Type B pancreatic cell (in vitro differentiated cells): ENCODE measurements at regions not wholly inside any gene's neighbourhood (a gene's known extent, or its start where the extent isn't known, plus 50 kb on each side); places are given as distances from the start of the nearest gene placed in this dataset.

Source experiments
- DNase-seq: peaks from one replicate; pipeline ENCODE4 v3.0.0; 2021; ENCODE audit warnings: mixed read lengths; ENCODE audit not compliant: unreplicated experiment; ENCODE audit errors: extremely low spot score
- H3K27ac Mint-ChIP-seq: 2 replicates; pipeline ENCODE4 v1.8.0; 2021; ENCODE audit warnings: mild to moderate bottlenecking, mixed read lengths
- H3K27me3 Mint-ChIP-seq: 2 replicates; pipeline ENCODE4 v1.8.0; 2021; ENCODE audit warnings: mixed read lengths
- H3K36me3 Mint-ChIP-seq: 2 replicates; pipeline ENCODE4 v1.8.0; 2021; ENCODE audit warnings: mixed read lengths
- H3K4me1 Mint-ChIP-seq: one replicate; pipeline ENCODE4 v1.8.0; 2021; ENCODE audit warnings: mixed read lengths; ENCODE audit not compliant: unreplicated experiment
- H3K4me3 Mint-ChIP-seq: 2 replicates; pipeline ENCODE4 v1.8.0; 2021; ENCODE audit warnings: mild to moderate bottlenecking, mixed read lengths
- H3K9me3 Mint-ChIP-seq: 2 replicates; pipeline ENCODE4 v1.8.0; 2021; ENCODE audit warnings: mixed read lengths
- CTCF ChIP-seq: fragments of 200-600 bp; sonication (generic); conservative IDR thresholded peaks from 2 replicates; pipeline ENCODE4 v1.5.0; 2021; ENCODE audit warnings: antibody characterized with exemption, mild to moderate bottlenecking

DNA sequence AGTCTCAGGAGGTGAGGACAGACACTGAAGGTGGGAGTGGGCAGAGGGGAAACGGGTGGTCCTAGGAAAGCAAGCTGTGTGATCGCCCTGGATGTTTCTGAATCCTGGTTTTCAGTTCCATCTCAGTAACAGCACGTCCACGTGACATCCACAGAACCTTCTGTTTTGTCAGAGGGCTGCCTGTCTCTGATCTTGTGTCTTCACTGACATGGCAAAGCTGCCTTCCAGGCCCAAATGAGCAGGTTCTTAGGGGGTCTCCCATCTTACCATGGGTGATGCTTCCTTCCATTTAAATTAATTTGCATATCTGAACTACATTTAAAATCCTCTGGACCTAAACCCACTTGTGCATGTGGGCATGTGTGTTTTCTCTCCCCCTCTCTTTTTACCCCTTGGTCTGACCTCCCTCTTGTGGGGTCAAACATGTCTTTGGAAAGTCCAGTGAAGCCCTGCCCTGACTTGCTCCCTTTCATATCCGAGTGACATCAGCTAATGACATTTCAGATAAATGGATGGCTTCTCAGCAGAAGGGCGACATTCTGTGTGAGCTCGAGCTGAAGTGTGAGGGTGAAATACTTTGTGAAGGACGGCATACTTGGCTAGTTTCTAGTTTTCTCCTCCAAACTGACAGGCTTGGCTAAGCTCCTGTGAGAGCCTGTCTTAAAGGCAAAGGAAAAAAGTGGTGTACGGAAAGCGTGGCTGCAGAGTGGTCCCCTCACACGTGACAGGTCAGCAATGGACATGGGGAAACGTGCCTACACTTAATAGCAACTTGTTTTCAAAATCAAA lies 204.8 kb upstream of the S1PR3 start:
- peak overlapping the region; percentile 15 for H3K27ac Mint-ChIP-seq
- no peak for DNase-seq

DNA sequence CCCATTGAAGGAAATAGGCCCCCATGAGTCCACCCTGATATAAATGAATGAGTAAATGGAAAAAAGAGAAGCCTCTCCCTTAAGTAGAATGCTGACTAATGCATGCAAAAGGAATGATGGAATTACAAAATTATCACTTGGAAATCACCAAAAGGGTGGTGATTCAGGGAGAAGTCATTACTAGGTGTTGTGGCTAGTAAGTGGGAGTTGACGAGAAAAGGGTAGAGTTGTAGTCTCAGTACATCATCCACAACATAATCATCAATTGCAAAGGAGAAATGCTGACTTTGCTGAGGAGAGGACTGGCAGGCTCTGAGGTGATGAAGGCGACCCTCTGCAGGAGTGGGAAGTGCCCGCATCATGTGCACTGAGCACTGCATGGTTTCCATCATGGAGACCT lies 201.5 kb upstream of the S1PR3 start:
- H3K36me3 Mint-ChIP-seq = no peaks in the 10 kb centered on the region
- H3K27ac Mint-ChIP-seq = no peak overlapping the region
- H3K27me3 Mint-ChIP-seq = peaks cover 10% of the 10 kb centered on the region
- H3K9me3 Mint-ChIP-seq = no peaks in the 10 kb centered on the region
- no peak overlapping the region for H3K4me3 Mint-ChIP-seq
- no peak for DNase-seq
- TF ChIP-seq CTCF = no peak
- peaks cover 17% of the 10 kb centered on the region for H3K4me1 Mint-ChIP-seq

More for the DNA sequence above, 204.8 kb upstream of the S1PR3 start:
- Mint-ChIP-seq H3K36me3 (no peaks in the 10 kb centered on the region), H3K9me3 (no peaks in the 10 kb centered on the region), H3K4me1 (peaks cover 40% of the 10 kb centered on the region), H3K4me3 (no peak overlapping the region), H3K27me3 (peaks cover 10% of the 10 kb centered on the region)
- no peak for TF ChIP-seq CTCF

GRCh38 chr9:88791105-88791805 lies 200.0 kb upstream of the S1PR3 start:
- DNase-seq = no peak
- H3K4me1 Mint-ChIP-seq = peaks cover 17% of the 10 kb centered on the region
- H3K27me3 Mint-ChIP-seq = peaks cover 7% of the 10 kb centered on the region
- TF ChIP-seq CTCF = no peak
- no peak overlapping the region for H3K4me3 Mint-ChIP-seq
- no peak overlapping the region for H3K27ac Mint-ChIP-seq
- no peaks in the 10 kb centered on the region for H3K9me3 Mint-ChIP-seq
- no peaks in the 10 kb centered on the region for H3K36me3 Mint-ChIP-seq

DNA sequence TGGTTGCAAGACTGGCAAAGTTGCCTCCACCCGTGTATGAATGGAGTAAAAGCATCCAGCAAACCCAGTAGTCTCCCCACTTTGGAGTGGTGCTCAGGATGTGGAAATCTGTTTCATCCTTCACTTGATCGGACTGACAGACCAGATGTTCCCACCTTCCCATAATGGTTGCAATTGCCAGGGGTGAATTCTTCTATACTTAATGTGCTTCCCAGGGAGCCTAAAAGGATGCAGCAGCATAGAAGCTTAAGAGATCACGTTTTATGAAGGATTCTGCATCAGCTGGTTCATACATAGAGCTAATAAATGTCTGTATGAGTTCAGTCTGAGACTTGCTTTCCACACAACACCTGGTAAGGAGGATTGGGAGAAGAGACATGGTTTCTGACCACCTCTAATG lies 198.8 kb upstream of the S1PR3 start:
- no peaks in the 10 kb centered on the region for H3K36me3 Mint-ChIP-seq
- no peak for DNase-seq
- peaks cover 5% of the 10 kb centered on the region for H3K4me1 Mint-ChIP-seq
- TF ChIP-seq CTCF = no peak
- peaks cover 5% of the 10 kb centered on the region for H3K27me3 Mint-ChIP-seq
- H3K27ac Mint-ChIP-seq = no peak overlapping the region
- no peaks in the 10 kb centered on the region for H3K9me3 Mint-ChIP-seq
- H3K4me3 Mint-ChIP-seq = no peak overlapping the region

DNA sequence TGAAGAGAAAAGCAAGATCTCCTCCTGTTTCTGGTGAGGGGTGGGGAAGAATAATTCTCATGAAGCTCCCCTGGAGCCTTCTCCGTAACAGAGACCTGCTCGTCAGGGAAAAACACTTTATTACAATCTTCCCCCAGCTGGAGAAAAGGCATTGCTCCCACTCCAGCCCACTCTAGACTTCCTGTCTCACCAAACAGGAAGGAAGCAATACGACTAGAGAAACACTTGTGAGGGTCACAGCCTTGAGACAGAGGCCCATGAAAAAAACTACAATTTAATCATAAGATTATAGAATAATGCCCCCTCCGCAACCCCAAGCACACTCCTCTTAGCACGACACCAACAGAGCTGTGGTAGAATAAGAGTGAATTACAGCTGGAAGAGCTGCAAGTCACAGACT lies 197.2 kb upstream of the S1PR3 start:
- Mint-ChIP-seq H3K9me3 (no peaks in the 10 kb centered on the region), H3K36me3 (no peaks in the 10 kb centered on the region), H3K4me1 (no peaks in the 10 kb centered on the region), H3K4me3 (no peak overlapping the region), H3K27ac (no peak overlapping the region), H3K27me3 (no peaks in the 10 kb centered on the region)
- no peak for TF ChIP-seq CTCF
- DNase-seq = no peak
